ENCODE measurements at regions not wholly inside any gene's neighbourhood (a gene's known extent, or its start where the extent isn't known, plus 50 kb on each side); places are given as distances from the start of the nearest gene placed in this dataset.

DNA sequence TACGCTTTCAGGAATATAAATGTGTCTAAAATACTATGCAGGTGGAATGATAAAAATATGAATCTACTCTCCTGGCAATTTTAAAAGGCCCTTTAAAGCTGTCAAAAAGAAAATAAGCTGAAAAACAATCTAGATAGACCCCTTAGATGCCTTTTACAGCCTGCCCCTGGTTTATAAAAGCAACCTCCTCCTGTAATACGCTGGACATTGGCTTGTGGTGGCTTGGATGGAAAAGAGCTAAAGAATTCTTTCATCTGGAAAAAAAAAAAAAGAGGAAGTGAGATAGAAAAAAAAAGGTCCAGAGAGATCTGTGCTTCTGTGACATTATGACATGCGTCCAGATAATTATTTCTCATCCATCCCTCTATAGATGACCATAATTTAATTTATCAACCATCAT is 115.9 kb upstream of the NRSN1 start:
- DNase-seq (ENCODE audit: low read depth, low spot score): no peak

DNA sequence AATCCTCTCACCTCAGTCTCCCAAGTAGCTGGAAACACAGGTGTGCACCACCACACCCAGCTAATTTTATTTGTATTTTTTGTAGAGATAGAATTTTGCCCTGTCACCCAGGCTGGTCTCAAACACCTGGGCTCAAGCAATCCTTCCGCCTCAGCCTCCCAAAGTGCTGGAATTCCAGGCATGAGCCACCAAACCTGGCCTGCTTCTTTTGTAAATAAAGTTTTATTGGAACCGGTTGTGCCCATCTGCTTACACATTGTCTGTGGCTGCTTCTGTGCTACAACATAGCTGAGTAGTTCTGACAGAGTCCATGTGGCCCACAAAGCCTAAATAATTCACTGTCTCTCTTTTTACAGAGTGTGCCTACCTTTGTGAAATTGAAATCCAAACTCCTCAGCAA is 109.7 kb upstream of the NRSN1 start:
- DNase-seq (ENCODE audit: low read depth, low spot score): no peak

DNA sequence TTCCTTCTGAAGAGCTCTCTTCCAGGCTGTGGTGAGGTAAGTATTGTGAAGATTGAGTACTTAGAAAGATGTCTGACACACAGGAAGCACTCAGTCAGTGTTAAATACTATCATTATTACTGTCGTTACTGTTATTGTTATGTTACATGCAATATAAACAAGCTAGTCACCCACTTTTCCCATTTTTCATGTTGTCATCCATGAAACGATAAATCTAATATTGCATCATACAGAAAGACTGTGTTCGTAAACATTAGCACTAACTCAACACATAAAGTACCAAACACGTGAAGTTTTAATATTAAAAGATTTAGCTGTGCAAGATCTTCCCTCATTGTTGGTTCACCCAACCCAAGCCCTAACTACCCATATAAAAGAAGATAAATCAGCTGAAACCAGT is 109.2 kb upstream of the NRSN1 start:
- no peak for DNase-seq (ENCODE audit: low read depth, low spot score)

DNA sequence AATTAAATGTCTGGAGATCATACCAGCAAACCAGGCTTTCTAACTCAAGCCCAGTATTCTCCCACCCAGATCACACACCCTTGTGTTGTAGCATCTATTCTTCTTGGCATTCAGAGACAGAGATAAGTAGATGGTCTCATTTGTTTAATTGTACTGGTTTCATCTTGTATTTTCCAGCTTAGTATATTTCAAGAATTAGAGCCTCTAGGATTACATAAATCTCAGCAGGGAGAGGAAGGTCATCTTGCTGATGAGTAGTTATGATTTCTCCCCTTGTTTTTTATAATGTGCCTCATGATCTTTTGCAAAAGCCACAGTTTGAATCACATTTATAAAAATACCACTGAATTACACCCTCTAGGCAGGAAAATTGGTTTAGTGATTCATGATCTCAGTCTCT is 106.6 kb upstream of the NRSN1 start:
- DNase-seq (ENCODE audit: low read depth, low spot score): no peak

DNA sequence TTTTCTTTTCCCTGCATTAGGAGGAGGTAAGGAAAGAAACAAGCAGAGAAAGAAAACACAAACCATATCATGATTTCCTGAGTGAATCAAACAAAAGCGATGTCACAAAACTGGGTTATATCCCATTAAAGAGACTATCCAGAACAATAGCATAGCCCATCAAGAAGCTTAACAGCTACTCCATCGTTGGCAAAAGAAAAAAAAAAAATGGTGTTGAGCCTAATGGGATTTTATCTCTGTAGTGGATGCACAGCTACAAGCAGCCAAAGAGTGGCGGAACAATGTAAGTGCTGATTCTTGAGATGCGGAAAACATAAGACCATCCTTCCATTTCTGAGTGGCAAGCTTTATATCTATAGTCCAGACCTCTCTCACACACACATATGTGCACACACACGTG is 106.2 kb upstream of the NRSN1 start:
- no peak for DNase-seq (ENCODE audit: low read depth, low spot score)

DNA sequence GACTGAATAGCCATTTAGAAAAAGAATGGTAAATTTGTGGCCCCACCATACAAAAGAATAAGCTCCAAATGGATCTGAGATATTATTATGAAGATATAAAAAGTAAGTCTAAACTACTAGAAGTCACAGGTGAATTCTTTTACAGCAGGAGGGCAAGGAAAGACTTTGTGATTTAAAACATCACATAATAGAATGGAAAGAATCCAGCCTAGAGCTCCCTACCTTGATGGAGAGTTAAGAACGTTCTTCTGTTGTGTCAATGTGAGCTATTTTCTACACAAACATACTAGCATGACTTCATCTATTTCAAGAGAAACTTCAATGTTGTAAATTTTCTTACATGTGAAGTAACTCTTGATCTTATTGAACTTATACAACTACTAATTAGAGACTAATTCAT is 100.0 kb upstream of the NRSN1 start:
- DNase-seq (ENCODE audit: low read depth, low spot score): no peak

DNA sequence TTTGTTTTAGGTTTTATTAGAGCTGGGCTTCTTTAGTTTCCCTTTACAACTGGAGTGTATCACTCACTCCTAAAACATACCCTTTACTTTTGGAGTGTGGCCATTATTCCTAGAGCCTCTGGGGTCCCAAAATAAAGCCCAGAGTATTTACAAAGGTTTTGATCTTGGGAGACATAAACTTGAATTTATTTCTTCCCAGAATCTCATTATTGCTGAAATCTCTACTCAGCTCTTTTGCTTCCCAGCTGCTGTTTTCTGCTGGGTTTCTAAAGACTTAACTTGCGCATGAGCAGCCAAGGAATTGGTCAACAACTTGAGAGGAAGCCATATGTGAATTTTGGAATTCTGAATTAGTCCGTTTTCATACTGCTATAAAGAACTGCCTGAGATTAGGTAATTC is 94.5 kb upstream of the NRSN1 start:
- no peak for DNase-seq (ENCODE audit: low read depth, low spot score)

DNA sequence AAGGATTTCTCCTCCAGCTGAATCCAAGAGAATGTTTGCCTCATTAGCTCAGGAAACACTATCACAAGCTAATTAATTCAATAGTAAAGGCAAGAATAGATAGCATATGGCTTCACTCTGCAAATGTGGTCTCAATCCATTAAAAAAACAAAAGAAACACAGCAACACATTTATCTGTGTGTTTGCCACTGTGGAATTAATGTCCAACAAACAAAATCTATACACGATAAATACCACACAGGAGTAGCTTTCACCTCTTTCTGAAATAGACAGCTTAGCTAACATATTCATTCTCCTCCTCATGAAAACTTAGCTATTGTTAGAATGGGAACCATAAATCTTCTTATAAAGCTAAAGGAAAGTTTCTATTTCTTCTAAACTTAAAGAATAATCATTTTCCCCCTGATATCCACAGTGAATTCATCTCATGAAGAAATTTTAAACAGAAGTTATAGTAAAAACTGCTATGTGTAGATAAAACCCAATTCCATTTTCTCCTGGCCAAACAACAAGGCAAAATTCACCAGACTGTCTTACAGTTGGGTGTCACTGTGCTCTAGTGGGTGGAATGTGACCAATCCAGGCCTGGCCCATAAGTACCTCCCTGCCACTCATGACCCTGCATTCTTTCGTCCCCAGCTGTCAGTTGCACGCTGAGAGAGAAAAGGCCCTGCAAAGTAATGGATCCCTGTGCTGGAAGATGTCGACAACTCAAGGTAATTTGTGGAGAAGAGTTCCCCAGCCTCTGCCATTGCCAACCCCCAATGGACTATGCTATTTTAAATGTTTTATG is 92.9 kb upstream of the NRSN1 start:
- DNase-seq (ENCODE audit: low read depth, low spot score): peak; percentile 11

DNA sequence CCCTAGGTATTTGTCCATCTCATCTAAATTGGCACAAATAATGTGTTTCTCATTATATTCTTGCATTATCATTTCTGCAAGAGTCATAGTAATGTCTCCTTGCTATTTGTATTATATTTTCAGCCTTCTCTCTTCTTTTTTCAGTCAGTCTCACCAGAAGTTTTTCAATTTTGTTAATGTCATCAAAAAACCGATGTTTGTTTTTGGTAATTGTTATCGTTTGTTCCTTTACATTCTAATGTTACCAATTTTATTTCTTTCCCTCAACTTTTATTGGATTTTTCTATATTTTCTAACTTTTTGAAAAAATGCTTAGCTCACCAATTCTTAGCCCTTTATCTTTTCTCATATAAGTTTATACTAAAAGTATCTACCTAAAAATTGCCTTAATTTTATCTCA is 82.2 kb upstream of the NRSN1 start:
- DNase-seq (ENCODE audit: low read depth, low spot score): no peak

DNA sequence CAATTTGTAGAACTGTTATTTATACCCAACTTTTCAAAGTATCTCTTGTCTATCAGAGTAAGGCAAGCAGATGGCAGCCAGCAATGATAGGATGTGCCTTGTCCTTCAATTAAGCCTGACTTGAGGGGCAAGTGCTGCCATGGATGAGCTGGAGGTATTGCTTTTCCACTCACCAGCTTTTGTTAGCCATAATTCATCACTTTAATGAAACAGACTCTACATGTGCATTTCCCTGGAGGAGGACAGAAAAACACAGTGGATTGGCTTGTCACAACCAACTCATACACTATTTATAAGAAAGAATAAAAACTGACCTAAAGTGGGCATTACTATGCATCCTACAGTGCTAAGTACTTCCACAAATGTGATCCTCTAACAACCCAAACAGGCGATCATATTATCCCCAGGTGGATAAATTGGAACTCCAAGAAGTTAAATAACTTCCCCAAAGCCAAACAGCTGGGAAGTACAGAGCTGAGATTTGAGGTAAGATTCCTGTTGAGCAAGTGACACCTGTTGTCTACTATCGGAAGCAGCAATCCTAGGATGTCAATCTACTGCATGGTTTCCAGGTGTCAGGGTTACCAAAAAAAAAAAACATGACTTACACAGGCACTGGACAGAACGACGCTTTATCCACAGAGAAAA is 73.9 kb upstream of the NRSN1 start:
- no peak for DNase-seq (ENCODE audit: low read depth, low spot score)

DNA sequence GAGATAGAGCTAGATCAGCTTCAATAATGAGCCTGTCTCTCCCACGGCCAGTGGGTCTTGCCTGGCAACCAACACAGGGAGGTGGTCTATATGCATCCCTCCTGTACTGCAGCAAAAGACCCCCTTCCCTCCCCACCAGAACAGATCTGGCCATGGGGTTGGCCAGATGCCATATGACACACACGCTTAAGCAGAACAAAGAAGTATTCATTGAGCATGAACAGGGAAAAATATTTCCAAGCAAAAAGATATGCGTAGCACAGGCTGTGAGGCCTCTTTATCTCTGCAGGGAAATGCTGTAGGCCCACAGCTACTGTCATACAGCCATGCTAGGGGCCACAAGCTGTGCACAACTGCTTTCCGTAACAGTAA is 73.4 kb upstream of the NRSN1 start:
- DNase-seq (ENCODE audit: low read depth, low spot score): no peak

DNA sequence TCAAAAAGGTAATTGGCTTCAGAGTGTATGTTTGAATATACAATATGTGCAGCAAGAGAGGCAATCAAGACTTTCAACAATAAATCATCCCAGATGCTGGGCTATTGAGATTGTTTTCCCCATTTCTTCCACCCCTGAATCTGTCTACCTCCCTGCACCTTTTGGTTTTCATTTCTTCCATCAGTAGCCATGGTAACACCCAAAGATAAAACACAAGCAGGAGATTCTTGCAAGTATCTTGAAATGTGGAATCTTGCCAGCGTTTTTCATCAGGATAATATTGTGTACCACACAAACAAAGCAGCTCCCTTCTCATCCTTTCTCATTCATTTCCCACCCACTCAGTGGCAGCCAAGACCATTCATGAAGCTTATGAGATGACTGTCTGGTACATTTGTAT is 73.0 kb upstream of the NRSN1 start:
- no peak for DNase-seq (ENCODE audit: low read depth, low spot score)

DNA sequence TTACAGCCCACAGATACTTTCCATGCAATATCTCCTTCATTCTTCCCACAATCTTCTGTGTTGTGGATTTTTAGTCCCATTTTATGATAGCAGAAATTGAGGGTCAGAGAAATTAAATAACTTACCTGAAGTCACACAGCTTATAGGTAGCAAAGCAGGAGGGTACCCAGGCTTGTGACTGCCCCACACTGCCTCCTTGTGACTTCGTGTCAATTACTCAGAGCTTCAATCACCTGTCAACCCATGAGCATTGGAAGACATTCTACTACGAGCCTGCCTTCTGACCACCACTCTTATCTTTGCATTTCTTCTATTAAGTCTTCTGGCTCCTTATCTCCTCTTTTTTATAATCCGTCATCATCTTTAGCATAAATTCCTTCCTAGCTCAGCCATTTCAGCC is 71.6 kb upstream of the NRSN1 start:
- no peak for DNase-seq (ENCODE audit: low read depth, low spot score)

DNA sequence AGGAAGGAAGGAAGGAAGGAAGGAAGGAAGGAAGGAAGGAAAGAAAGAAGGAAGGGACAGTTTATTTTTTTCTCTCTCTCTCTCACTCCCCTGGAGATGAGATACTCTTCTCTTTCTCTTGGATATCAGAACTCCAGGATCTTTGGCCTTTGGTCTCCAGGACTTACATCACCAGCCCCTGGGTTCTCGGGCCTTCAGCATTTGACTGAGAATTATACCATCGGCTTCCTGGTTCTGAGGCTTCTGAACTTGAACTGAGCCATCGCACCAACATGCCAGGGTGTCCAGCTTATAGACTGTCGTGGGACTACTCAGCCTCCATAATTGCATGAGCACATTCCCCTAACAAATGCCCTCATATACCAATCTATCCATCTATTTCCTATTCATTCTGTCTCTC is 69.4 kb upstream of the NRSN1 start:
- no peak for DNase-seq (ENCODE audit: low read depth, low spot score)

DNA sequence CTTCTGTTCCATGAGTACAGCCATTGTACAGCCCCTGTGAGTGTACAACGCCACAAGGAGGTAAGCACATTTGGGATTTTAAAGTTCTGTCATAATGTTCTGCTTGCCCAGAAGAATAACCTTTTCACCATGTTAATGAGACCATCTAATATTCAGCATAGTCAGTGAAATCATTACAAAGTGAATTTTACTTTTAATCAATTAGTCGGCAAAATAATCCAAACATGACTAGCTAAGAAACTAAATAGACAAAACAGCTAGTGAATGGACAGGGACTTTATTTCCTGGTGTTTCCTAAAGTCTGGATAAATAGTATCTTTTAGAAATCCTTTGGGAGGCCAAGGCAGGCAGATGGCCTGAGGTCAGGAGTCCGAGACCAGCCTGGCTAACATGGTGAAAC is 69.0 kb upstream of the NRSN1 start:
- no peak for DNase-seq (ENCODE audit: low read depth, low spot score)

DNA sequence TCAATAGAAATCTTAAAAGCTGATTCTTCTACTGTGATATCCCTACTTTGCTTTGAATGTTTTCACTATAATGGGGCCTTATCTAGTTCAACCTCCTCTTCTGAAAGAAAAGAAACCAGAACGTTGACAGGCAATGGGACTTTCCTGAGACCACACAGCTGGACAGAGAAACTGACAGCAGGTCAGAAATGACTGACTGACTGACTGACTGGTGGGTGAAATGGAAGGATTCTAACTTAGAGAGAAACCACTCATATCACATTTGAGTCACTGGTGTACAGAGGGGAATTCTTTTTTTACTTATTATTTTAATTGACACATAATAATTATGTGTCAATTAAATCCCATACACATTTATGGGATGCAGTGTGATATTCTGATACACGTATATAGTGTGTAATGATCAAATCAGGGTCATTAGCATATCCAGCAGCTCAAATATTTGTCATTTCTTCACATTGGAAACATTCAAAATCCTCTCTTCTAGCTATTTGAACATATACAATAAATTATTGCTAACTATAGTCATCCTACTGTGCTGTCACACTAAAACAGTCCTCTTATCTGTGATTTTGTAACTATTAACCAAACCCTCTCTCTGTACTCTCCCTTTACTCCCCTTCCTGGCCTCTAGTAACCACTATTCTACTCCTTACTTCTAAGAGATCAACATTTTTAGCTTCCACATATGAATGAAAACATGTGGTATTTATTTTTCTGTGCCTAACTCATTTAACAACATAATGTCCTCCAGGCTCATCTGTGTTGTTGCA is 64.8 kb upstream of the NRSN1 start:
- DNase-seq (ENCODE audit: low read depth, low spot score): no peak

DNA sequence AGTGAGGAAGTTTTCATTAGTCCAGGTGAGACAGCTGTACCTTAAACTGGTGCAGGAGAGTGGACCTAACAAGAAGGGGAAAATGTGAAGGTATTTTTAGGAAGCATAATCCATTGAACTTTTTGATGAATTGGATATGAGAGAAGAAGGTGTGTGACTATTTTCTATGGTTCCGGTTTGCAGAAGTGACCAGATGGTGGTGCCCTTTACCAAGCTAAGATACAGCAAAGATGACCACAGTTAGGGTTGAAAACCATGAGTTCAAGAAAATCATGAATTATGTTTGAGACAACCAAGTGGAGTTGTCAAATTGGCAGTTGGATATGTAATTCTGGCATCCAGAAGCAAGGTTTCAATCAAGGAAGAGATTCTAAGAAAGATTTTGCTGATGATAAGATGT is 61.9 kb upstream of the NRSN1 start:
- DNase-seq (ENCODE audit: low read depth, low spot score): peak; percentile 29

DNA sequence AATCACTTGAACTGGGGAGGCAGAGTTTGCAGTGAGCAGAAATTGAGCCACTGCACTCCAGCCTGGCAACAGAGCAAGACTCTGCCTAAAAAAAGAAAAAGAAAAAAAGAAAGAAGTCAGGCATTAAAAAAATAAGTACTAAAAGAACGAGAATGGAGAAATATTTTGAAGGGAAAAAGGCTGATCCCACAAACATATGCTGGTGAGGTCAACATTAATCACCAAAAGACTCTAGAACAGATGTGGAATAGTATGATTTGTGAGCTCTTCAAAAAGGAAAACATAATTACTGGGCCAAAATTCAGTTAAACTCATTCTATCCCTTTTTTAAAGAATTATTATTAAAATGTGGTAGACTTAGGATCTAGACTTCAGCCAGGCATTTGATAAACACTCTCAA is 61.2 kb upstream of the NRSN1 start:
- DNase-seq (ENCODE audit: low read depth, low spot score): no peak

DNA sequence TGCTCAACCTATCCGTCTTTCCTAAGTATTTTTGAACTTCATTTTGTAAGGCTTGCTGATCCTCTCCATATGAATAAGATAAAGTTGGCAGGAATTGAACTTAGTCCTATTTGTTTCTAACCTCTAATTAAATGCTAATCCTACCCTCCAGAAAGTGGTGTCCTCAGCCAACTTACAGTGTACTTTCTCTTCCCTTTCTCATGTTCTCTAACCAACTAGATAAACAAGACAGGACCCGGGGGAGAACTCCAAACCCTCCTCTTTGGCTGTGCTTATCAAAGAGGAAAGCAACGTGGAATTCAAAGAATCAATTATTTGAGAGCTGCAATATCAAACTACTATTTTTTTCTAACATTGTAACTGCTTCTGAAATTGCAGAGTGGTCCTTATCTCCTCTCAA is 56.5 kb upstream of the NRSN1 start:
- DNase-seq (ENCODE audit: low read depth, low spot score): no peak

DNA sequence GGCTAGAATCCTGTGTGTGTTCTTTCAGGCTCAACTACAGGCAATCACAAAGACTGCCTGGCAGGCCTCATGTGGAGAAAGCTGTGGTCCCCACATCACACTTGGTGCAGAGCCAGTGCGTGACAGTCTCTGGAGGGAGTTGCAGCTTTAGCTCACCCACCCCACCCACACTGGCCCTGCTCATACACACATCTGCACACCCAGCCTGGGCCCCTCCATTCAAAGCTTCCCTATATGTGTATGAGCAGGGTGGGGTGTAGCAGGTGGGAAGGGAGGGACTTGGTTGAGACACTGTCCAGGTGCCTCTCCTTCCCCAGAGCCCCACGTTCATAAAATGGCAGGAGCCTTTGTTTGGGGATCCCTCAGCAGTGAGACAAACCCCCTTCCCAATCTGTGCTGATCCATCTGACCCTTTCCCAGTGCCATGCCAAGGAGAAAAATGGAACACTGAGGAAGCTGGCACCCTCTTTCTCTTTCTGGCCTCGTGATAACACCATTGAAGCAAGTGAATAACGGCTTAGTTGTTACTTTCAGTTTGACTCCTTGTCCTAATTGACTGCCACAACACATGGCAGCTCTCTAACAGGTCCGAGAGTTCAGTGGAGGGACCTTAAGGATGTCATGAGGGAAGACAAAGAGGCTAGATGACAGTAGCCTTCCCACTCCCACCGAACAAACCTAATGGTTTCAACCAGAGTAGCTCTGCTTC is 53.8 kb upstream of the NRSN1 start:
- no peak for DNase-seq (ENCODE audit: low read depth, low spot score)

DNA sequence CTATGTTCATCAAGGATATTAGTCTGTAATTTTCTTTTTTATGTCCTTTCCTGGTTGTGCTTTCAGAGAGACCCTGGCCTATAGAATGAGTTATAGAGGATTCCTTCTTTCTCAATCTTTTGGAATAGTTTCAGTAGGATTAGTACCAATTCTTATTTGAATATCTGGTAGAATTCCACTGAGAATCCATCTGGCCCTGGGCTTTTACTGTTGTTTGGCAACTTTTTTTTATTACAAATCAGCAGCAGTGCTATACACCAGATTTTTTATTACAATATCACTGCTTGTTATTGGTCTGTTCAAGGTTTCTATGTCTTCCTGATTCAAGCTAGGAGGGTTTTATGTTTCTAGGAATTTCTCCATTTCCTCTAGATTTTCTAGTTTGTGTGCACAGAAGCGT is 50.0 kb upstream of the NRSN1 start:
- no peak for DNase-seq (ENCODE audit: low read depth, low spot score)

All from ELF-1 (cell line).